Peyer's patch (tissue), 4 donors: ENCODE measurements at regions not wholly inside any gene's neighbourhood (a gene's known extent, or its start where the extent isn't known, plus 50 kb on each side); places are given as distances from the start of the nearest gene placed in this dataset.

ENCODE experiments used
- DNase-seq, 3 donors: peaks; one replicate each; pipeline ENCODE4 v3.0.0-alpha.2; 2017 to 2019
- H3K27ac ChIP-seq, 4 donors: fragments of 200-600 bp; sonication (generic); one replicate each; pipeline ENCODE4 v1.5.1; 2016 to 2019
- H3K27me3 ChIP-seq, 2 donors: fragments of 200-600 bp; sonication (generic); one replicate each; pipeline ENCODE4 v1.5.1; 2019
- H3K36me3 ChIP-seq, 3 donors: fragments of 200-600 bp; sonication (generic); one replicate each; pipeline ENCODE4 v1.5.1; 2016 to 2019
- H3K4me1 ChIP-seq, 4 donors: fragments of 200-600 bp; sonication (generic); one replicate each; pipeline ENCODE4 v1.5.1; 2016 to 2019
- H3K4me3 ChIP-seq, 4 donors: fragments of 200-600 bp; sonication (generic); 1 replicate in 3 of 4; 2 replicates in 1 of 4; pipeline ENCODE4 v1.5.1; 2016 to 2019; ENCODE audit warnings: mild to moderate bottlenecking in 1 of 4
- H3K9me3 ChIP-seq, 4 donors: fragments of 200-600 bp; sonication (generic); one replicate each; pipeline ENCODE4 v1.5.1; 2016 to 2019; ENCODE audit warnings: mild to moderate bottlenecking in 1 of 4
- CTCF ChIP-seq, 6 experiments: fragments of 450-650 bp in 4 of 6; fragments of 200-600 bp in 2 of 6; sonication (generic) in 1 of 6; IDR thresholded peaks; one replicate each; pipeline ENCODE4 v1.5.1; 2017 to 2019; ENCODE audit warnings: antibody characterized with exemption in 6 of 6, mild to moderate bottlenecking in 3 of 6, moderate library complexity in 1 of 6
- POLR2A ChIP-seq, 2 donors: fragments of 450-650 bp; IDR thresholded peaks; one replicate each; pipeline ENCODE4 v1.5.1; 2017; ENCODE audit warnings: antibody characterized with exemption in 2 of 2, mild to moderate bottlenecking in 2 of 2, moderate library complexity in 2 of 2

DNA sequence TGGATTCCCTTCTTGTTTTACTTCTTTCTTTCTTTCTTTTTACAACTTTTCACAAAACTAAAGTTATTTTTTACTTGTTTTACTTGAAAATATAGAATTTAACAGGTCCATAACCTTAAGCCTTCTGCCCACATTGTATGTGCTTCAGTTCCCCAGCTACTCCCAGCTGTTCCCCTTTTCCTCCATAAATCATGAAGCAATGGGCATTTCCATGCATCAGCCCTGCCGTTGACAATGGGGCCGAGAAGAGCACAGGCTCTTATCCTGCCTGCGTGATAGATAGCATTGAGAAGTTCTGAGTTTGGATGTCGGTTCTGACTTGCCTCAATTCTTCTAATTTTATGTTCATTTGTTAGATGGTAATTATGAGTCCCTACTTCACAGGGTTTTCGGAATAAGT is 583.8 kb downstream of the CDH26 start:
- H3K27ac ChIP-seq: no peak overlapping the region
- DNase-seq: no peak
- H3K36me3 ChIP-seq: no peaks in the 10 kb centered on the region
- H3K4me1 ChIP-seq: no peaks in the 10 kb centered on the region
- TF ChIP-seq CTCF (IDR thresholded peaks at IDR 0.05) (no peak), POLR2A (IDR thresholded peaks at IDR 0.05) (no peak)
- no peaks in the 10 kb centered on the region for H3K9me3 ChIP-seq
- H3K27me3 ChIP-seq: no peaks in the 10 kb centered on the region
- H3K4me3 ChIP-seq: no peak overlapping the region

- Histone ChIP-seq H3K9me3 (no peaks in the 10 kb centered on the region), H3K27me3 (no peaks in the 10 kb centered on the region), H3K27ac (no peak overlapping the region), H3K4me3 (no peak overlapping the region), H3K4me1 (no peaks in the 10 kb centered on the region), H3K36me3 (no peaks in the 10 kb centered on the region)
- TF ChIP-seq CTCF (IDR thresholded peaks at IDR 0.05) (no peak), POLR2A (IDR thresholded peaks at IDR 0.05) (no peak)
- no peak for DNase-seq
These were observed 585.4 kb downstream of the CDH26 start for GRCh38 chr20:60543598-60543997.

DNA sequence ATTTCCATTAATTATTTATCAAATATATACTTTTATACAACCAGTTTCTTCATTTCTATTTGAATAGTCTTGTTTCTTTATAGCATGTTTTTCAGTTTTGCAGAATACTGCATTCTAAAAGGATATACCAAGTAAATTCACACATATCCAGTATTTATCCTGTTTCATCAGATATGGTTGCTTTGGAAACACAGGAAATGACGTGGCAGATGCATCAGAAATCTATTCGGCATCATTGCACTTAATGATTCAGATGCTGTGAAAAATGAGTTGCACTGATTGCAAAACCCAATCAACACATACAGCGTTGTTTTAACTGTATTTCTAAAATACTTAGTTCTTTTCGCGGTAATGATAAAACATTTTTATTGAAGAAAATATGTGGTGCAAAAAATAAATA is 594.9 kb downstream of the CDH26 start:
- DNase-seq: no peak
- Histone ChIP-seq H3K9me3 (no peaks in the 10 kb centered on the region), H3K27ac (no peak overlapping the region), H3K27me3 (no peaks in the 10 kb centered on the region), H3K36me3 (no peaks in the 10 kb centered on the region), H3K4me1 (no peaks in the 10 kb centered on the region), H3K4me3 (no peak overlapping the region)
- TF ChIP-seq POLR2A (IDR thresholded peaks at IDR 0.05) (no peak), CTCF (IDR thresholded peaks at IDR 0.05) (no peak)

- DNase-seq: no peak
- H3K4me3 ChIP-seq: no peak overlapping the region
- H3K27ac ChIP-seq: no peak overlapping the region
- TF ChIP-seq POLR2A (IDR thresholded peaks at IDR 0.05) (no peak), CTCF (IDR thresholded peaks at IDR 0.05) (no peak)
- H3K27me3 ChIP-seq: no peaks in the 10 kb centered on the region
- H3K9me3 ChIP-seq: no peaks in the 10 kb centered on the region
- no peaks in the 10 kb centered on the region for H3K4me1 ChIP-seq
- no peaks in the 10 kb centered on the region for H3K36me3 ChIP-seq
These were observed 600.3 kb downstream of the CDH26 start for GRCh38 chr20:60558486-60558885.

DNA sequence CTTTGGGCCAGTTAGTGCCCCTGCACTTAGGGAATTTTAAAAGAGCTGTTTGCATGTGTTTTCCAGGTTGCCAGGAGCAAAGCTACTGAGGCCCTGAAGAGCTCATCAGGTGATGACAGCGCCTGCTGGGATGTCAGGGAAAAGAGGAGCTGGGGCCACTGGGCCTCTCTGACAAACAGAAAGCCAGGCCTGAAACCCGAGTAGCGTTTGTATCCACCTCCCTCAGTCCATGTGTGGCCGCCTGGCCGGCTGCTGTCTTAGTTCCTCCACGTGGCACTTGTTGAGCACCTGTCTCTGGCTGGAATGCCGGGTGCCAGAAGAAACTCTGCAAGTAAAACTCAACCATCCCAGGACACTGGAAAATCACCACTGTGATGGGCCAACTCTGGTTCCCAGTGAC is 601.2 kb downstream of the CDH26 start:
- no peaks in the 10 kb centered on the region for H3K4me1 ChIP-seq
- H3K36me3 ChIP-seq: no peaks in the 10 kb centered on the region
- TF ChIP-seq CTCF (IDR thresholded peaks at IDR 0.05) (no peak), POLR2A (IDR thresholded peaks at IDR 0.05) (no peak)
- H3K27ac ChIP-seq: no peak overlapping the region
- no peak overlapping the region for H3K4me3 ChIP-seq
- no peaks in the 10 kb centered on the region for H3K9me3 ChIP-seq
- no peak for DNase-seq
- H3K27me3 ChIP-seq: no peaks in the 10 kb centered on the region

DNA sequence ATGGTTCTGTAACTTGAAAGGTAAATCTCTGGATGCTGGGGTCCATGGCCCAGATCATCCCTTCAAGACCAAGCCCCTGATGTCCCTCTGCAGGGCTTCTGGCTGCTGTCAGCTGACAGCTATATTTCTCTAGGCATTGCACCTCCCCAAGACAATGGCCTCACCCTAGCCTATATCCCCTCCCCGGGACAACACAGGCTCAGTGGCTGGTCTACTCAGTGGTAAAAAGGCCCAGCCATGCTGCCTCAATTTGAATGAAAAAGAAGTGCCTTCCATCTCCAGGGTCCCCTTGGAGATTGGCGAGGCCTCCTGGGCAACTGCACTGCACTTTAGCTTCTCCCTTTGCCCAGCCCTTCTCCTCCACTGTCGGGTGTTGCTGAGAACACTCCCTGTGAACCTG is 602.8 kb downstream of the CDH26 start:
- H3K4me1 ChIP-seq: no peaks in the 10 kb centered on the region

More for the DNA sequence above, 602.8 kb downstream of the CDH26 start:
- H3K9me3 ChIP-seq: no peaks in the 10 kb centered on the region
- TF ChIP-seq POLR2A (IDR thresholded peaks at IDR 0.05) (no peak), CTCF (IDR thresholded peaks at IDR 0.05) (no peak)
- no peaks in the 10 kb centered on the region for H3K27me3 ChIP-seq
- no peak for DNase-seq
- no peaks in the 10 kb centered on the region for H3K36me3 ChIP-seq
- no peak overlapping the region for H3K27ac ChIP-seq
- H3K4me3 ChIP-seq: no peak overlapping the region
